ENCODE measurements at regions not wholly inside any gene's neighbourhood (a gene's known extent, or its start where the extent isn't known, plus 50 kb on each side); places are given as distances from the start of the nearest gene placed in this dataset.

GRCh38 chr1:58283388-58284224 lies 262.9 kb downstream of the OMA1 start:
- TF ChIP-seq CTCF (IDR thresholded peaks at IDR 0.05), result no peak
- TF ChIP-seq POLR2AphosphoS5 (IDR thresholded peaks at IDR 0.05; ENCODE audit: insufficient read depth in 1 of 2, low read depth in 1 of 2), result no peak
- TF ChIP-seq POLR2A (IDR thresholded peaks at IDR 0.05), result no peak

All from vagina (tissue), 2 donors.